ENCODE measurements at regions not wholly inside any gene's neighbourhood (a gene's known extent, or its start where the extent isn't known, plus 50 kb on each side); places are given as distances from the start of the nearest gene placed in this dataset.

DNA sequence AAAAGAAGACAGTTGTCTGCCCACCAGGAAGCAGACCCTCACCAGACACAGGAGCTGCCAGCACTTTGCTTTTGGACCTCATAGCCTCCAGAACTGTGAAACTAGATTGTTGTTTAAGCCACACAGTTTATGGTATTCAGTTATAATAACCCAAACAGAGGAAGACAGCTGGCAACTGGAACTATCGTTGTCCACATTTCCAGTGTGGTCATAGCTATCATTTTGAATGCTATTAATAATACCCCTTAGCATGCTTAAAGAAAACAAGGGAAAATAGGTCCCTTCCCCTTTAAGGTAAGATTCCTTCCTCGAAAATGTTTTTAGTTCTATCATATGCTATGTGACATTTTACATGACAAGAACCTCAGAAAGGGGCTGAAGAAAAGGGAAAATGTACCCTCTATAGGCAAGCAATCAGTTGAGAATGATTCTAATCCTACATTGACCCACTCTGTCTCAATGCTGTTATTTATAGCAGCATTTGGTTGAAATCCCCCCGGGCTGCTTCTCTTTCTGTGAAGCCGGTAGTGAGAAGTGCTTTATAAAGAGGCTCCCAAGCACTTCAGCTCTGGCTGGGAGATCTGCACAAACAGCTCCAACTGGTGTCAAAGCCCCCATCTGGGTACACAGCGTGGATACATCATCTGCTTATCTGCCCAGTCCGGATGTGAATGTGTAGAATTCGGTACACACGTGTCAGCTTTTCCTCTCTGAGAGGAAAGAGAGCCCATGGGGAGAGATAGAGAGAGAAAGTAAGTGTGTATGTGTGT lies 221.2 kb upstream of the FLRT2 start:
- Histone ChIP-seq H3K79me2 (replicated peaks; ENCODE audit: insufficient read depth, low read length) (no peaks in the 10 kb centered on the region), H3K9me3 (ENCODE audit: low read length) (no peaks in the 10 kb centered on the region), H2AFZ (ENCODE audit: low read depth, low read length) (no peak overlapping the region), H3K27ac (ENCODE audit: low read length) (no peak overlapping the region), H3F3A (ENCODE audit: insufficient read depth, low read length, poor library complexity, severe bottlenecking) (no peaks in the 10 kb centered on the region), H3K27me3 (ENCODE audit: insufficient read depth, low read depth, low read length) (no peaks in the 10 kb centered on the region), H3K36me3 (ENCODE audit: insufficient read depth, low read length) (no peaks in the 10 kb centered on the region), H3K9ac (ENCODE audit: low read length) (no peak overlapping the region), H4K20me1 (ENCODE audit: insufficient read depth) (no peaks in the 10 kb centered on the region), H3K4me3 (ENCODE audit: low read length) (no peak overlapping the region), H3K4me2 (ENCODE audit: low read length) (no peak overlapping the region), H3K9me2 (ENCODE audit: insufficient read depth, low read length) (no peaks in the 10 kb centered on the region)
- no peak for TF ChIP-seq EZH2 (IDR thresholded peaks at IDR 0.05; ENCODE audit: borderline replicate concordance, insufficient read depth, low read length, poor library complexity, severe bottlenecking)
- TF ChIP-seq, protein P1, sequence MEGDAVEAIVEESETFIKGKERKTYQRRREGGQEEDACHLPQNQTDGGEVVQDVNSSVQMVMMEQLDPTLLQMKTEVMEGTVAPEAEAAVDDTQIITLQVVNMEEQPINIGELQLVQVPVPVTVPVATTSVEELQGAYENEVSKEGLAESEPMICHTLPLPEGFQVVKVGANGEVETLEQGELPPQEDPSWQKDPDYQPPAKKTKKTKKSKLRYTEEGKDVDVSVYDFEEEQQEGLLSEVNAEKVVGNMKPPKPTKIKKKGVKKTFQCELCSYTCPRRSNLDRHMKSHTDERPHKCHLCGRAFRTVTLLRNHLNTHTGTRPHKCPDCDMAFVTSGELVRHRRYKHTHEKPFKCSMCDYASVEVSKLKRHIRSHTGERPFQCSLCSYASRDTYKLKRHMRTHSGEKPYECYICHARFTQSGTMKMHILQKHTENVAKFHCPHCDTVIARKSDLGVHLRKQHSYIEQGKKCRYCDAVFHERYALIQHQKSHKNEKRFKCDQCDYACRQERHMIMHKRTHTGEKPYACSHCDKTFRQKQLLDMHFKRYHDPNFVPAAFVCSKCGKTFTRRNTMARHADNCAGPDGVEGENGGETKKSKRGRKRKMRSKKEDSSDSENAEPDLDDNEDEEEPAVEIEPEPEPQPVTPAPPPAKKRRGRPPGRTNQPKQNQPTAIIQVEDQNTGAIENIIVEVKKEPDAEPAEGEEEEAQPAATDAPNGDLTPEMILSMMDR (IDR thresholded peaks at IDR 0.05; ENCODE audit: poor library complexity, severe bottlenecking), result no peak
- no peak for TF ChIP-seq MXI1 (conservative IDR thresholded peaks at IDR 0.05; ENCODE audit: poor library complexity, severe bottlenecking)
- TF ChIP-seq POLR2AphosphoS5 (IDR thresholded peaks at IDR 0.05), result no peak
- TF ChIP-seq TAF1 (IDR thresholded peaks at IDR 0.05; ENCODE audit: low read depth), result no peak
- no peak for TF ChIP-seq SMC3 (conservative IDR thresholded peaks at IDR 0.05; ENCODE audit: poor library complexity)
- TF ChIP-seq, protein P2, sequence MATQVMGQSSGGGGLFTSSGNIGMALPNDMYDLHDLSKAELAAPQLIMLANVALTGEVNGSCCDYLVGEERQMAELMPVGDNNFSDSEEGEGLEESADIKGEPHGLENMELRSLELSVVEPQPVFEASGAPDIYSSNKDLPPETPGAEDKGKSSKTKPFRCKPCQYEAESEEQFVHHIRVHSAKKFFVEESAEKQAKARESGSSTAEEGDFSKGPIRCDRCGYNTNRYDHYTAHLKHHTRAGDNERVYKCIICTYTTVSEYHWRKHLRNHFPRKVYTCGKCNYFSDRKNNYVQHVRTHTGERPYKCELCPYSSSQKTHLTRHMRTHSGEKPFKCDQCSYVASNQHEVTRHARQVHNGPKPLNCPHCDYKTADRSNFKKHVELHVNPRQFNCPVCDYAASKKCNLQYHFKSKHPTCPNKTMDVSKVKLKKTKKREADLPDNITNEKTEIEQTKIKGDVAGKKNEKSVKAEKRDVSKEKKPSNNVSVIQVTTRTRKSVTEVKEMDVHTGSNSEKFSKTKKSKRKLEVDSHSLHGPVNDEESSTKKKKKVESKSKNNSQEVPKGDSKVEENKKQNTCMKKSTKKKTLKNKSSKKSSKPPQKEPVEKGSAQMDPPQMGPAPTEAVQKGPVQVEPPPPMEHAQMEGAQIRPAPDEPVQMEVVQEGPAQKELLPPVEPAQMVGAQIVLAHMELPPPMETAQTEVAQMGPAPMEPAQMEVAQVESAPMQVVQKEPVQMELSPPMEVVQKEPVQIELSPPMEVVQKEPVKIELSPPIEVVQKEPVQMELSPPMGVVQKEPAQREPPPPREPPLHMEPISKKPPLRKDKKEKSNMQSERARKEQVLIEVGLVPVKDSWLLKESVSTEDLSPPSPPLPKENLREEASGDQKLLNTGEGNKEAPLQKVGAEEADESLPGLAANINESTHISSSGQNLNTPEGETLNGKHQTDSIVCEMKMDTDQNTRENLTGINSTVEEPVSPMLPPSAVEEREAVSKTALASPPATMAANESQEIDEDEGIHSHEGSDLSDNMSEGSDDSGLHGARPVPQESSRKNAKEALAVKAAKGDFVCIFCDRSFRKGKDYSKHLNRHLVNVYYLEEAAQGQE (IDR thresholded peaks at IDR 0.05; ENCODE audit: borderline replicate concordance), result no peak
- TF ChIP-seq EP300 (conservative IDR thresholded peaks at IDR 0.05; ENCODE audit: poor library complexity, severe bottlenecking), result no peak
- TF ChIP-seq RAD21 (conservative IDR thresholded peaks at IDR 0.05), result no peak

DNA sequence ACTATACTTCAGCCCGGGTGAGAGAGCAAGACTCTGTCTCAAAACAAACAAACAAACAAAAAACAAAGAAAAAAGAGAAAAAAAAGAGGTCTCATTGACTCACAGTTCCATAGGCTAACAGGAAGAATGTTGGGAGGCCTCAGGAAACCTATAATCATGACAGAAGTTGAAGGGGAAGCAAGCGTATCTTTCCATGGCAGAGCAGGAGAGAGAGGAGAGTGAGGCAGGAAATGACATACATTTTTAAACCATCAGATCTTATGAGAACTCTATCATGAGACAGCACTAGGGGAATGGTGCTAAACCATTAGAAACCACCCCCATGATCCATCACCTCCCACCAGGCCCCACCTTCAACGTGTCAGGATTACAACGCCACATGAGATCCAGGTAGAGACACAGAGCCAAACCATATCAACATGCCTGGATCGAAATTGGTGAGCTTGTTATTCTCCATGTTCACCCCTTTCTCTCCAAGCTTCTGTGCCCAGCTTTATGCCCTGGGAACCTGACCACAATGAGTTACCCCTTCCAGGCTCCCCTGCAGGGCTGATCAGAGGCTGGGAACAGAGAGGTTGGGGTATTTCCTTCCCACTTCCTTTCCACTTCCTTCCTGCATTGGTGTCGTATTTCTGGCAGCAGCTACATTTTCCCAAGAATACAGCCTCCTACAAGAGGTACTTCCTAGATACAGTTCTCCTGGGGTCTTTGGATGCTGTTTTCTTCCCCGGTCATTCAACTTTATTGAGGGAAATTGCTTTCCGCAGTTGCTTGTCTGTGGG lies 219.3 kb upstream of the FLRT2 start:
- Histone ChIP-seq H3K4me2 (ENCODE audit: low read length) (no peak overlapping the region), H3K36me3 (ENCODE audit: insufficient read depth, low read length) (no peaks in the 10 kb centered on the region), H3K9me2 (ENCODE audit: insufficient read depth, low read length) (no peaks in the 10 kb centered on the region), H3K4me3 (ENCODE audit: low read length) (no peak overlapping the region), H3K27ac (ENCODE audit: low read length) (no peak overlapping the region), H3K9ac (ENCODE audit: low read length) (no peak overlapping the region), H3F3A (ENCODE audit: insufficient read depth, low read length, poor library complexity, severe bottlenecking) (no peaks in the 10 kb centered on the region), H3K79me2 (replicated peaks; ENCODE audit: insufficient read depth, low read length) (no peaks in the 10 kb centered on the region), H2AFZ (ENCODE audit: low read depth, low read length) (no peak overlapping the region), H3K9me3 (ENCODE audit: low read length) (no peaks in the 10 kb centered on the region), H3K27me3 (ENCODE audit: insufficient read depth, low read depth, low read length) (no peaks in the 10 kb centered on the region), H4K20me1 (ENCODE audit: insufficient read depth) (no peaks in the 10 kb centered on the region)
- TF ChIP-seq EP300 (conservative IDR thresholded peaks at IDR 0.05; ENCODE audit: poor library complexity, severe bottlenecking) (no peak), RAD21 (conservative IDR thresholded peaks at IDR 0.05) (no peak), SMC3 (conservative IDR thresholded peaks at IDR 0.05; ENCODE audit: poor library complexity) (no peak), POLR2AphosphoS5 (IDR thresholded peaks at IDR 0.05) (no peak), EZH2 (IDR thresholded peaks at IDR 0.05; ENCODE audit: borderline replicate concordance, insufficient read depth, low read length, poor library complexity, severe bottlenecking) (no peak)
- TF ChIP-seq, protein P2 (IDR thresholded peaks at IDR 0.05; ENCODE audit: borderline replicate concordance), result no peak
- TF ChIP-seq, protein P1 (IDR thresholded peaks at IDR 0.05; ENCODE audit: poor library complexity, severe bottlenecking), result no peak
